ENCODE measurements at regions not wholly inside any gene's neighbourhood (a gene's known extent, or its start where the extent isn't known, plus 50 kb on each side); places are given as distances from the start of the nearest gene placed in this dataset.

- H3K27me3 ChIP-seq (ENCODE audit: control insufficient read depth in 2 of 2, insufficient read depth in 2 of 2, low read length in 2 of 2) = no peaks in the 10 kb centered on the region
- no peaks in the 10 kb centered on the region for H3K9me3 ChIP-seq (replicated peaks; ENCODE audit: control insufficient read depth, insufficient read depth, low read length)
- no peak overlapping the region for H3K4me2 ChIP-seq (ENCODE audit: insufficient read depth, low read length)
- ChIA-PET POLR2A (no interaction called here), CTCF (no interaction called here)
- no peaks in the 10 kb centered on the region for H4K20me1 ChIP-seq (replicated peaks; ENCODE audit: control insufficient read depth, extremely low read depth, insufficient read depth, low read length)
- dilution Hi-C loops (cut with MboI; ENCODE audit: extremely low pct_ligation_motif_present, low sequenced_read_pairs) (no loop called here), intact Hi-C loops (cut with micrococcal nuclease) (no loop called here)
- no peak overlapping the region for H3K4me3 ChIP-seq (replicated peaks in 1 of 3; ENCODE audit: insufficient read depth in 1 of 3, low read depth in 1 of 3, low read length in 3 of 3)
- no peaks in the 10 kb centered on the region for H3K4me1 ChIP-seq (ENCODE audit: control insufficient read depth, extremely low read depth, insufficient read depth, low read length)
- no peaks in the 10 kb centered on the region for H3K9me1 ChIP-seq (replicated peaks; ENCODE audit: control insufficient read depth, extremely low read depth, insufficient read depth, low read length)
- DNase-seq (ENCODE audit: low read depth, low spot score) (no peak), FAIRE-seq (no peak)
- no peaks in the 10 kb centered on the region for H3K36me3 ChIP-seq (ENCODE audit: control insufficient read depth in 2 of 2, extremely low read depth in 1 of 2, insufficient read depth in 2 of 2, low read length in 2 of 2)
- H3K27ac ChIP-seq (ENCODE audit: insufficient read depth, low read depth, low read length) = no peak overlapping the region
- no TSS peak for BruUV-seq (replicated peaks)
- H3K9ac ChIP-seq (replicated peaks; ENCODE audit: extremely low read depth, insufficient read depth, low read length) = no peak overlapping the region
- H3K79me2 ChIP-seq (ENCODE audit: control insufficient read depth, insufficient read depth, low read length) = no peaks in the 10 kb centered on the region
- no peak overlapping the region for H2AFZ ChIP-seq (ENCODE audit: low read depth, low read length)
- TF ChIP-seq CTCF (IDR thresholded peaks at IDR 0.05; ENCODE audit: extremely low read depth in 1 of 2, insufficient read depth in 1 of 2, low read depth in 1 of 2, low read length in 2 of 2) = no peak
- no peak for TF ChIP-seq MYC (IDR thresholded peaks at IDR 0.05; ENCODE audit: low read depth, low read length)
- TF ChIP-seq EZH2 (IDR thresholded peaks at IDR 0.05; ENCODE audit: borderline replicate concordance, low read depth, low read length, severe bottlenecking) = no peak
- no peak for TF ChIP-seq MAX (IDR thresholded peaks at IDR 0.05; ENCODE audit: insufficient read depth, insufficient read length)
- TF ChIP-seq GATA2 (IDR thresholded peaks at IDR 0.05; ENCODE audit: insufficient read depth, insufficient read length, low read depth, low read length) = no peak
- no peak for TF ChIP-seq JUN (IDR thresholded peaks at IDR 0.05; ENCODE audit: borderline replicate concordance, insufficient read depth, insufficient read length, low read depth)
- TF ChIP-seq POLR2AphosphoS5 (IDR thresholded peaks at IDR 0.05; ENCODE audit: insufficient read depth, low read depth, low read length) = no peak
- TF ChIP-seq POLR2A (IDR thresholded peaks at IDR 0.05; ENCODE audit: low read depth, low read length) = no peak
- no peak for TF ChIP-seq FOS (IDR thresholded peaks at IDR 0.05; ENCODE audit: borderline replicate concordance, insufficient read depth, low read length)
Observed at GRCh38 chr4:175884048-175884447, 72.0 kb upstream of the GPM6A start.
